ENCODE measurements at regions not wholly inside any gene's neighbourhood (a gene's known extent, or its start where the extent isn't known, plus 50 kb on each side); places are given as distances from the start of the nearest gene placed in this dataset.

DNA sequence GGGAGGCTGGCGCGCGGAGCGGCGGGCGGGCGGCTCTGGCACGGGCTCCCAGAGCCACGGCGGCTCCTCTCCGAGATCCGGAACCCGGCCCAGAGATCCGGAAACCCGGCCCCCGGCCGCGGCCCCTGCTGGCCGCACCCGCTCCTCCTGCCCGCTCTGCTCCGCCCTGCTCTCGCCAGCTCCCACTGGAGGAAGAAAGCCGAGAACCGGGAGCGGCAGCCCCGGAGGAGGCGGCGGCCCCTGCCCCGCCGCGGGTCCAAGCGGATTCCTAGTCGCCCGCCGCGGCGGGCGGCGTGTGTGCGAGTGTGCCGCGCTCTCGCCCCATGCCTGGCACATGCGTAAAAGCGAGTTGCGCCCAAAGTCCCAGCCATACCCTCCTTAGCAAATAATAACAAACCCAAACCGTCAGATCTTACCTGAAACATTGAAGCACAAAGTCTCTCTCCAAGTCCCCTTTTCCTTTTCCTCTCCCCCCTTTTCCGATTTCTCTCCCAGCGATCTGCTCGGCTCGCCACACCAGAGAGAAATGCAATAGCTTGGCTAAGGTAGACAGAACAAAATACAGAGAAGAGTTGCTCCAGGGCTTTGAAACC lies 108.7 kb upstream of the KCTD1 start:
- TF ChIP-seq, protein P1, sequence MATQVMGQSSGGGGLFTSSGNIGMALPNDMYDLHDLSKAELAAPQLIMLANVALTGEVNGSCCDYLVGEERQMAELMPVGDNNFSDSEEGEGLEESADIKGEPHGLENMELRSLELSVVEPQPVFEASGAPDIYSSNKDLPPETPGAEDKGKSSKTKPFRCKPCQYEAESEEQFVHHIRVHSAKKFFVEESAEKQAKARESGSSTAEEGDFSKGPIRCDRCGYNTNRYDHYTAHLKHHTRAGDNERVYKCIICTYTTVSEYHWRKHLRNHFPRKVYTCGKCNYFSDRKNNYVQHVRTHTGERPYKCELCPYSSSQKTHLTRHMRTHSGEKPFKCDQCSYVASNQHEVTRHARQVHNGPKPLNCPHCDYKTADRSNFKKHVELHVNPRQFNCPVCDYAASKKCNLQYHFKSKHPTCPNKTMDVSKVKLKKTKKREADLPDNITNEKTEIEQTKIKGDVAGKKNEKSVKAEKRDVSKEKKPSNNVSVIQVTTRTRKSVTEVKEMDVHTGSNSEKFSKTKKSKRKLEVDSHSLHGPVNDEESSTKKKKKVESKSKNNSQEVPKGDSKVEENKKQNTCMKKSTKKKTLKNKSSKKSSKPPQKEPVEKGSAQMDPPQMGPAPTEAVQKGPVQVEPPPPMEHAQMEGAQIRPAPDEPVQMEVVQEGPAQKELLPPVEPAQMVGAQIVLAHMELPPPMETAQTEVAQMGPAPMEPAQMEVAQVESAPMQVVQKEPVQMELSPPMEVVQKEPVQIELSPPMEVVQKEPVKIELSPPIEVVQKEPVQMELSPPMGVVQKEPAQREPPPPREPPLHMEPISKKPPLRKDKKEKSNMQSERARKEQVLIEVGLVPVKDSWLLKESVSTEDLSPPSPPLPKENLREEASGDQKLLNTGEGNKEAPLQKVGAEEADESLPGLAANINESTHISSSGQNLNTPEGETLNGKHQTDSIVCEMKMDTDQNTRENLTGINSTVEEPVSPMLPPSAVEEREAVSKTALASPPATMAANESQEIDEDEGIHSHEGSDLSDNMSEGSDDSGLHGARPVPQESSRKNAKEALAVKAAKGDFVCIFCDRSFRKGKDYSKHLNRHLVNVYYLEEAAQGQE (IDR thresholded peaks at IDR 0.05; ENCODE audit: insufficient read depth in 1 of 2, low read depth in 2 of 2, low read length in 2 of 2) = no peak
- TF ChIP-seq TAF1 (IDR thresholded peaks at IDR 0.05; ENCODE audit: borderline replicate concordance, insufficient read depth, low read length) (no peak), SIN3A (IDR thresholded peaks at IDR 0.05; ENCODE audit: borderline replicate concordance, insufficient read depth, low read length) (no peak), POLR2AphosphoS5 (IDR thresholded peaks at IDR 0.05; ENCODE audit: low read depth, low read length) (peak; percentile 54), FOXP2 (optimal IDR thresholded peaks at IDR 0.05; ENCODE audit: borderline replicate concordance, extremely low read depth, extremely low read length, insufficient read depth) (no peak)

All from PFSK-1 (cell line).